GM21381 (cell line): ENCODE measurements at regions not wholly inside any gene's neighbourhood (a gene's known extent, or its start where the extent isn't known, plus 50 kb on each side); places are given as distances from the start of the nearest gene placed in this dataset.
A peak's percentile ranks its signal among the peaks of the same experiment; 100 is the strongest.
"Not testable (repeated sequence)": the region's sequence is repeated elsewhere in the genome, so short reads cannot be mapped to it uniquely, and the experiment has no call there.

Experiments used
- ATAC-seq: cut with Tn5 transposase; IDR thresholded peaks from one replicate; pipeline ENCODE4 v1.9.1; 2021; ENCODE audit warnings: mild to moderate bottlenecking, moderate library complexity; ENCODE audit not compliant: unreplicated experiment

DNA sequence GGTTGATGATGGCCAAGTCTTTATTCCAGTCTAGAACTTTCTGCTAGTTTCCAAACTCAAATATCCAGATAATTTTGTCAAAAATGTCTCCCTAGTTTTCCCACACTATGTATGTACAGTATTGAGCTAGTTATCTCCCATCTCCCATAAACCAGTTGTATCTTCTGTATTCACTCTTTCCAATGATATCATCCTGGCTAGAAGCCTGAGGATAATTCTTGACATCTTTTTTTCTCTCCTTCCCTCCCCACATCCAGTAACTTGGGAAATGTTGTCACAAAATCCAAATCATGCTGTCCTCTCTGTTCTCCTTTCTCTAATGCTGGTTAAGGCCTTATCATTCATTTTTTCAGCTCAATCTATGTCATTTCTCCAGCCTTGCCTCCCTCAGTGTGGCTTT lies 553.8 kb upstream of the FANCL start:
- ATAC-seq, result no peak

GRCh38 chr2:58794103-58794502 lies 553.0 kb upstream of the FANCL start:
- no peak for ATAC-seq

DNA sequence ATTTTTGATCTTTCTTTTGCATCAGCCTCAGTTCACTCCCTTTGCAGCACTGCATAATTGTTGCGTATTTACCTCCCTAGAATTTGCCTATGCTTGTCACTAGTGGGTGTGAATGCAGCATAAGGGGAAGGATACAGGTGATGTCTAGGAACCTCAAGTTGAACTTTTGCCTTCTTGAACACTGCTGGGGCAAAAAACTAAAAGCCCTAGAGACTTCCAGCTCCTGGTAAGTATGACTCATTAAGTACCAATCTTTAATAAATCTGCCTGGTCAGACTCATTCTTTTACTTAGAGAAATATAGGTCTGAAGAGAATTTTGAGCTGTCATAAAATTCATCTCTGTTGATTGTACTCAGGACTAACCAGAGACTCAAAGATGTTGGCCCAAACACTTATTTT lies 547.3 kb upstream of the FANCL start:
- ATAC-seq, result no peak

- no peak for ATAC-seq
Measured at GRCh38 chr2:58770846-58771245, 529.7 kb upstream of the FANCL start.

DNA sequence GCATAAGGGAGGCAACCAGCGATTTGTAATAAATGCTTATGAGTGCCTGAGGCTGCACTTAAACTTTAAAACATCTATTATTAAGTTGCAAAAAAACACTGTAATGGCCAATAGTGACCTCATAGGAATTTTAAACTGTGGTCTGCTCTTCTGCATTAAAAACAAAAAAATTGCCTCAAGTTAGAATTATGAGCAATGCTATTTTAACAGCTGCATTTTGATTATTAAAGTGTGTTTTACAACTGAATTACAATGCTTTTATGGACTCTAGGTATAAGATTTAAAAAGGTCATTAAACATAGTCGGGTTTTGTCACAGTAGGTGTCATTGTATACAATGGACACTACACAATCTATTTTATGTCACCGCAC lies 528.7 kb upstream of the FANCL start:
- no peak for ATAC-seq

GRCh38 chr2:58769111-58769863 lies 528.2 kb upstream of the FANCL start:
- ATAC-seq, result no peak

DNA sequence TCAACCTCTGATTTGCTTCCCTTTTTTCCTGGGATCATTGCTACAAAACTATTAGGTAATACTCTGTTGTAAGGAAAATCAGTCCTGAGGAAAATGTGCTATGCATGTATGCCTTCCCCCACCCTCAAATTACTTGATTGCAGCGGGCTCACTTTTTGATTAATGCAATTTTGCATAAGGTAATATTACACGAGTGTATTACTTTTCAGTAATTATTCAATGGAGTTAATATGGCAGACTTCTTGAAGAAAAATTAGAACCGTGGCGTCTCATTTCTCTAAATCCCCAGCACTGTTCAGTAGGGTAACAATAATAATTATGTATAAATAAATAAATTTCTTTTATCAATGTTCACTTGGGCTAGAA lies 527.6 kb upstream of the FANCL start:
- no peak for ATAC-seq

GRCh38 chr2:58767828-58768714 lies 526.9 kb upstream of the FANCL start:
- no peak for ATAC-seq

GRCh38 chr2:58764338-58765104 lies 523.4 kb upstream of the FANCL start:
- ATAC-seq, result no peak

DNA sequence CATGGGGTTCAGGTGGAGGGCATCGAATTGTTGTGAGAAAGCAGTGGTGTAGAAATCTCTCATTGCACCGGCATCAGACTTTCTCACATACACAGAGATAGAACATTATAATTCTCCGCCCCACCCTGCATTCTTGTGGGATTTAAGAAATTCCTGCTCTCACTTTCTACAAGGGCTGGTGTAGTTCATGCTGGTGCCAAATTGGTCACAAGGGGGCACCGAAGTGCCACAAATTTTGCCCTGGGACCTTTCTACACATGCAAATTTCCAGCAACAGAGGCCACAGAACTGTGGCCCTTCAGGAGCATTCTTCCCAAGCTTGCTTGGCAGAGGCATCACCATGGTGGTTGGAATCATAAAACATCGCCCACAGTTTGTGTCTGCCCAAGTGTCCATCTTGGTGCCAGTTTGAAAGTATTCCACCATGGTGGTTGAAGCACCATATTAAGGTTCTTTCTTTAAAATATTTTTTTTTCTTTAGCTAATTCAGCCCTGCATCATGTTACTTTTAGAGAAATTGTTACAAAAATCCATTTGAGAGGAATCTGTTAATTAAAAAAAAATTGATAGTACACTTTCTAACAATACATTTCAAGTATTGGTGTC lies 521.2 kb upstream of the FANCL start:
- peak; percentile 58 for ATAC-seq

- ATAC-seq, result no peak
Measured at GRCh38 chr2:58757971-58758370, 516.8 kb upstream of the FANCL start.

DNA sequence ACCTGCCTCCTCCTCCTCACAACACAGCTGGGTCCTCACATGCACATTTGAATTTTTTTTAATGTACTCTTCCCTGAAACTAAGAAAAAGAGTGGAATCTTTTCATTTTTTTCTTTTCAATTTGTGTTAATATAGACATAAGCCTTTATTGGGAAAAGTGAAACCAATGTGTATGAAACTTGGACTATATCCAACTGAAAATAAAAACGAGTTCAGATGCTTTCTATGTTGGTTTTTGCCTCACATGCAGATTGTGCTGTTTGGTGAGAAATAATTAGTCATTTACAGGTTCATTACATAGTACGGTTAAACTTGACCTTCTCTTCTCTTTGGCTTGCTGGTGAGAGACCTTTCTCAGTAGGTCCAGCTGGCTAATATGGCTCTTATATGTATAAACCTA lies 515.2 kb upstream of the FANCL start:
- no peak for ATAC-seq

DNA sequence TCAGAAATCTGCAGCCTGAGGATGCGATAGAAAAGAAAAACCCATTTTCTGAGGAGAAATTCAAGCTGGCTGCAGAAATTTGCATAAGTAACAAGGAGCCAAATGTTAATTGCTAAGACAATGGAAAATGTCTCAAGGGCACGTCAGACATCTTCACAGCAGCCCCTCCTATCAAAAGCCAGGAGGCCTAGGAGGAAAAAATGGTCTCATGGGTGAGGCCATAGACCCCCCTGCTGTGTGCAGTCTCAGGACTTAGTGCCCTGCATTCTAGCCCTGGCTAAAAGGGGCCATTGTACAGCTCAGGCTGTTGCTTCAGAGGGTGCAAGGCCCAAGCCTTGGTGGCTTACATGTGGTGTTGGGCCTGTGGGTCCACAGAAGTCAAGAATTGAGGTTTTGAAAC lies 511.4 kb upstream of the FANCL start:
- ATAC-seq, result not testable (repeated sequence)

- ATAC-seq, result not testable (repeated sequence)
Measured at GRCh38 chr2:58751676-58752075, 510.6 kb upstream of the FANCL start.

DNA sequence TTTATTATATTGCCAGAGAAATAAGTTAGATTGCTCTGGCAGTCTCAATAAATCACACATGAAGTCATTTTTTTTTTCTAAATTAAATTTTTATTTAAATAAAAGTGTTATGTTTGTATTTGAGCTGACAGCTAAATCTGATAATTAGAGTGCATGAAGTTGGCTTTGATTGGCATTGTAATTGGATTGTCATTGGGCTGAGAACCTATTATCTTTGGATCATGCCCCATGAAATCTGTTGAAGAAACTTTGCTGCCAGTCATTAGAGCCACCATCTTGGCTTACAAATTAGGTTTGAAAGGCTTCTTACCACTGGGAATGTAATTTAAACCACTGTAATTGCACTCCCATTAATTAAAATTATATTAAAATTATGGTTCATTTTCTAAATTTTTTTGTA lies 507.9 kb upstream of the FANCL start:
- ATAC-seq, result no peak

DNA sequence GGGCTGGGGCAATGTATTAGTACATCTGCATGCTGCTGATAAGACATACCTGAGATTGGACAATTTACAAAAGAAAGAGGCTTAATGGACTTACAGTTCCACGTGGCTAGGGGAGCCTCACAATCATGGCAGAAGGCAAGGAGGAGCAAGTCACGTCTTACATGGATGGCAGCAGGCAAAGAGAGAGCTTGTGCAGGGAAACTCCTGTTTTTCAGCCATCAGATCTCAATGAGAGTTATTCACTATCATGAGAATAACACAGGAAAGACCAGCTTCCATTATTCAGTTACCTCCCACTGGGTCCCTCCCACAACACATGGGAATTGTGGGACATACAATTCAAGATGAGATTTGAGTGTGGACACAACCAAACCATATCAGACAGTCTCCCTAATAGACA lies 504.2 kb upstream of the FANCL start:
- not testable (repeated sequence) for ATAC-seq

GRCh38 chr2:58740426-58740825 lies 499.3 kb upstream of the FANCL start:
- ATAC-seq, result no peak

- no peak for ATAC-seq
Measured at GRCh38 chr2:58739033-58739432, 497.9 kb upstream of the FANCL start.

- ATAC-seq, result no peak
Measured at GRCh38 chr2:58734365-58734764, 493.2 kb upstream of the FANCL start.

- ATAC-seq, result no peak
Measured at GRCh38 chr2:58732999-58733398, 491.9 kb upstream of the FANCL start.

DNA sequence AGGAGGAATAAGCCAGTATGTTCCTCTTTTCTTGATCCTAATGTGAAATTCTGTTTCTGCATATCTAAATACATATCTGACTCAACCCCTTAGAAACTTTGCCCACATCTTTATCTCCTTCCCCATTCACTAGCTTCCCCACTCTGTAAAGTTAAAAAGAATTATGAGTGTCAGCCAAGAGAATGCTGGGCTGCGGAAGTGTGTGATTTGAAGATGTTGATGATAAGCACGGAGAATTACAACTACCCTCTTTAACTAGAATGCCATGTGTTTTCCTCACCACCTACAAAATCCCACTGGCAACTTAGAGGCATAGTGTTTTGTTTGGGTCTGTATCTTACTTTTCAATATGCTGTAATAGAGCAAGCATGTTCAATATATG lies 490.4 kb upstream of the FANCL start:
- ATAC-seq, result no peak
